HFFc6 (cell line): ENCODE measurements at regions not wholly inside any gene's neighbourhood (a gene's known extent, or its start where the extent isn't known, plus 50 kb on each side); places are given as distances from the start of the nearest gene placed in this dataset.

Source experiments
- DNase-seq: peaks from one replicate; pipeline ENCODE4 v3.0.0-alpha.2; 2018
- H3K27ac Mint-ChIP-seq: 2 replicates; pipeline ENCODE4 v1.8.0; 2020; ENCODE audit warnings: mild to moderate bottlenecking, mixed read lengths
- H3K27me3 Mint-ChIP-seq: 2 replicates; pipeline ENCODE4 v1.8.0; 2021; ENCODE audit warnings: mild to moderate bottlenecking, moderate library complexity, mixed read lengths; ENCODE audit not compliant: insufficient read depth
- H3K36me3 Mint-ChIP-seq: 2 replicates; pipeline ENCODE4 v1.8.0; 2021; ENCODE audit warnings: low read depth, mixed read lengths
- H3K4me1 Mint-ChIP-seq: 2 replicates; pipeline ENCODE4 v1.8.0; 2020; ENCODE audit warnings: low read depth, mixed read lengths
- H3K4me3 Mint-ChIP-seq: 2 replicates; pipeline ENCODE4 v1.8.0; 2020; ENCODE audit warnings: mild to moderate bottlenecking, moderate library complexity, mixed read lengths
- H3K9me3 Mint-ChIP-seq: 2 replicates; pipeline ENCODE4 v1.8.0; 2020; ENCODE audit warnings: mild to moderate bottlenecking, mixed read lengths
- TF ChIP-seq, protein P1 (sequence below): fragments of 200-600 bp; sonication (generic); IDR thresholded peaks from 2 replicates; pipeline ENCODE4 v1.5.0; 2021; ENCODE audit warnings: antibody characterized with exemption, mild to moderate bottlenecking

- peak overlapping the region; percentile 41 for H3K27ac Mint-ChIP-seq
- no peaks in the 10 kb centered on the region for H3K9me3 Mint-ChIP-seq
- TF ChIP-seq, protein P1, sequence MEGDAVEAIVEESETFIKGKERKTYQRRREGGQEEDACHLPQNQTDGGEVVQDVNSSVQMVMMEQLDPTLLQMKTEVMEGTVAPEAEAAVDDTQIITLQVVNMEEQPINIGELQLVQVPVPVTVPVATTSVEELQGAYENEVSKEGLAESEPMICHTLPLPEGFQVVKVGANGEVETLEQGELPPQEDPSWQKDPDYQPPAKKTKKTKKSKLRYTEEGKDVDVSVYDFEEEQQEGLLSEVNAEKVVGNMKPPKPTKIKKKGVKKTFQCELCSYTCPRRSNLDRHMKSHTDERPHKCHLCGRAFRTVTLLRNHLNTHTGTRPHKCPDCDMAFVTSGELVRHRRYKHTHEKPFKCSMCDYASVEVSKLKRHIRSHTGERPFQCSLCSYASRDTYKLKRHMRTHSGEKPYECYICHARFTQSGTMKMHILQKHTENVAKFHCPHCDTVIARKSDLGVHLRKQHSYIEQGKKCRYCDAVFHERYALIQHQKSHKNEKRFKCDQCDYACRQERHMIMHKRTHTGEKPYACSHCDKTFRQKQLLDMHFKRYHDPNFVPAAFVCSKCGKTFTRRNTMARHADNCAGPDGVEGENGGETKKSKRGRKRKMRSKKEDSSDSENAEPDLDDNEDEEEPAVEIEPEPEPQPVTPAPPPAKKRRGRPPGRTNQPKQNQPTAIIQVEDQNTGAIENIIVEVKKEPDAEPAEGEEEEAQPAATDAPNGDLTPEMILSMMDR = peak; percentile 99
- DNase-seq = peak; percentile 51
- peaks cover 4% of the 10 kb centered on the region; the same call in 1 of the 2 replicates for H3K36me3 Mint-ChIP-seq
- no peak overlapping the region for H3K4me3 Mint-ChIP-seq
- H3K27me3 Mint-ChIP-seq = peaks cover 7% of the 10 kb centered on the region
- peaks cover 8% of the 10 kb centered on the region for H3K4me1 Mint-ChIP-seq
These were observed 354.1 kb downstream of the SEC14L1 start for GRCh38 chr17:77494664-77495435.

DNA sequence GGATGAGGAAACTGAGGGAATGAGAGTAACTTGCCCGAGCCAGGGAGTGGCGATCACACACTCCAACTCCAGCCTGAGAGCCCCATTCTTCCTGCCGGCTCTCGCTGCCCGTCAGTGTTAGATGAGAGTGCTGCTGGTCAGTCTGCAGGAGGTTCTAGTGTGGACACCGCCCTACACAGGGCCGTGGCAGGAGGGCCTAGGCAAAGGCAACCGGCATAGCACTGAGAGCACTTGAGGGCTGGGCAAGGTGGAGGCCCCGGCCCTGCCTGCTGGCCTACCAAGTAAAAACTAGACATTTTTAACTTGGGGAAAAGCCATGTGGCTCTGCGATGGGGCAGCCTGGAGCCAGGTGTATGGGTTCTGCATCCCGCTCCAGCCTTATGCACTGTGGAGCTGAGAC, 354.8 kb downstream of the SEC14L1 start:
- Mint-ChIP-seq H3K27me3 (peaks cover 9% of the 10 kb centered on the region), H3K9me3 (no peaks in the 10 kb centered on the region), H3K4me1 (peaks cover 8% of the 10 kb centered on the region), H3K36me3 (peaks cover 4% of the 10 kb centered on the region; the same call in 1 of the 2 replicates), H3K27ac (peak overlapping the region; percentile 41; the same call in 1 of the 2 replicates), H3K4me3 (no peak overlapping the region)
- TF ChIP-seq, protein P1 = no peak
- DNase-seq = no peak

- Mint-ChIP-seq H3K4me3 (no peak overlapping the region), H3K27me3 (peaks cover 15% of the 10 kb centered on the region), H3K36me3 (peaks cover 9% of the 10 kb centered on the region), H3K4me1 (peaks cover 8% of the 10 kb centered on the region), H3K9me3 (no peaks in the 10 kb centered on the region), H3K27ac (no peak overlapping the region)
- TF ChIP-seq, protein P1 = no peak
- no peak for DNase-seq
These were observed 355.6 kb downstream of the SEC14L1 start for GRCh38 chr17:77496401-77496801.

GRCh38 chr17:77496831-77497577, 356.2 kb downstream of the SEC14L1 start:
- Mint-ChIP-seq H3K27ac (no peak overlapping the region), H3K4me1 (peaks cover 8% of the 10 kb centered on the region), H3K9me3 (no peaks in the 10 kb centered on the region), H3K27me3 (peaks cover 18% of the 10 kb centered on the region), H3K36me3 (peaks cover 12% of the 10 kb centered on the region), H3K4me3 (no peak overlapping the region)
- TF ChIP-seq, protein P1 = no peak
- DNase-seq = no peak

- DNase-seq = no peak
- Mint-ChIP-seq H3K4me1 (peaks cover 8% of the 10 kb centered on the region), H3K27ac (no peak overlapping the region), H3K36me3 (peaks cover 14% of the 10 kb centered on the region), H3K9me3 (no peaks in the 10 kb centered on the region), H3K27me3 (peaks cover 23% of the 10 kb centered on the region), H3K4me3 (no peak overlapping the region)
- TF ChIP-seq, protein P1 = no peak
These were observed 356.8 kb downstream of the SEC14L1 start for GRCh38 chr17:77497578-77497934.
